ENCODE measurements at regions not wholly inside any gene's neighbourhood (a gene's known extent, or its start where the extent isn't known, plus 50 kb on each side); places are given as distances from the start of the nearest gene placed in this dataset.

DNA sequence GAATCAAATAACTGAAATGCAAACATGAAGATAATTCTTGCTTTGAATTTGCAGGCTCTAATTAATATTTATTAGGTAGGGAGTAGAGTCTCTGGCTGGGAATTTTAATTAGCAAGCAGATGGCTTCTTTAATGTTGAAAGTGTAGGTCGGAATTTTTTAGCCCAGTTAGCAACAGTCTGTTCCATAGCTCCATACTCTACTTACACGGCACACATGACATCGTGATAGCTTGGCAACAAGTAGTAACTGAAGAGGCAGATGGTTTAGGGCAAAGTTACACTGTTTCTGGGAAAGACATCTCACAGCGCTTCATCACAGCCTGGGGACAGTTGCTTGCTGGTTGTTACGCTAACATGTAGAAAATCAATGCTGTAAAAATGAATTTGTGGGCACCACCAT lies 710.7 kb downstream of the GALC start:
- H3F3A ChIP-seq (ENCODE audit: insufficient read depth, low read depth) = no peaks in the 10 kb centered on the region
- no peak overlapping the region for H3K4me2 ChIP-seq
- H3K4me3 ChIP-seq = no peak overlapping the region
- no TSS peak for BruUV-seq (replicated peaks)
- H2AFZ ChIP-seq = no peak overlapping the region
- TF ChIP-seq EZH2 (IDR thresholded peaks at IDR 0.05; ENCODE audit: low read depth) = no peak
- TF ChIP-seq, protein P1, sequence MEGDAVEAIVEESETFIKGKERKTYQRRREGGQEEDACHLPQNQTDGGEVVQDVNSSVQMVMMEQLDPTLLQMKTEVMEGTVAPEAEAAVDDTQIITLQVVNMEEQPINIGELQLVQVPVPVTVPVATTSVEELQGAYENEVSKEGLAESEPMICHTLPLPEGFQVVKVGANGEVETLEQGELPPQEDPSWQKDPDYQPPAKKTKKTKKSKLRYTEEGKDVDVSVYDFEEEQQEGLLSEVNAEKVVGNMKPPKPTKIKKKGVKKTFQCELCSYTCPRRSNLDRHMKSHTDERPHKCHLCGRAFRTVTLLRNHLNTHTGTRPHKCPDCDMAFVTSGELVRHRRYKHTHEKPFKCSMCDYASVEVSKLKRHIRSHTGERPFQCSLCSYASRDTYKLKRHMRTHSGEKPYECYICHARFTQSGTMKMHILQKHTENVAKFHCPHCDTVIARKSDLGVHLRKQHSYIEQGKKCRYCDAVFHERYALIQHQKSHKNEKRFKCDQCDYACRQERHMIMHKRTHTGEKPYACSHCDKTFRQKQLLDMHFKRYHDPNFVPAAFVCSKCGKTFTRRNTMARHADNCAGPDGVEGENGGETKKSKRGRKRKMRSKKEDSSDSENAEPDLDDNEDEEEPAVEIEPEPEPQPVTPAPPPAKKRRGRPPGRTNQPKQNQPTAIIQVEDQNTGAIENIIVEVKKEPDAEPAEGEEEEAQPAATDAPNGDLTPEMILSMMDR (conservative IDR thresholded peaks at IDR 0.05) = no peak
- DNase-seq = no peak
- H3K36me3 ChIP-seq (ENCODE audit: low read depth) = no peaks in the 10 kb centered on the region
- ChIA-PET POLR2A (ENCODE audit: unreplicated experiment) (no interaction called here), CTCF (no interaction called here)
- no peaks in the 10 kb centered on the region for H3K9me3 ChIP-seq (ENCODE audit: insufficient read depth, low read depth)
- H3K79me2 ChIP-seq (ENCODE audit: low read depth) = no peaks in the 10 kb centered on the region
- H3K9me2 ChIP-seq (ENCODE audit: insufficient read depth) = no peaks in the 10 kb centered on the region
- H3K4me1 ChIP-seq (replicated peaks; ENCODE audit: insufficient read depth) = no peaks in the 10 kb centered on the region
- H3K27ac ChIP-seq = no peak overlapping the region
- H3K27me3 ChIP-seq (ENCODE audit: insufficient read depth, low read depth) = no peaks in the 10 kb centered on the region
- no peaks in the 10 kb centered on the region for H4K20me1 ChIP-seq (ENCODE audit: insufficient read depth)
- intact Hi-C loops (cut with micrococcal nuclease; ENCODE audit: unreplicated experiment) = no loop called here

DNA sequence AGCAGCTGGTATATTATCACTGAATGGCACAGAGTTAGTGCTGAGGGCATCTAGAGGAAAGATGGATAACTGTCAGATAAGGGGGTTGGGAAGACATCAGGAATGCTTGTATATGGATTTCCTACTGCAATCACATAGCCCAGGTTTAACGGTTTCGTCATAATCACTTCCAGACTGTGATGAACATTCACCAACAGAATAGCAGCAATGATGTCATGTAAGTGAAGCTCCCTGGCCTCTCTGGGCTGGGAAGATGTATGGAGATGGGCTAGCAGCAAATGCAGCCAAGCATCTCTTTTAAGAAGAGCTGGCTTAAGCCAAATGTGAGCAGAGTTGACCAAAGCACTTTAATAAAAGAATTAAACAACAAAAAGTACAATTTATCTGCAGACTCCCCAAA lies 714.6 kb downstream of the GALC start:
- Histone ChIP-seq H3K4me2 (no peak overlapping the region), H3K27me3 (ENCODE audit: insufficient read depth, low read depth) (no peaks in the 10 kb centered on the region), H3K36me3 (ENCODE audit: low read depth) (no peaks in the 10 kb centered on the region), H4K20me1 (ENCODE audit: insufficient read depth) (no peaks in the 10 kb centered on the region), H3K4me1 (replicated peaks; ENCODE audit: insufficient read depth) (no peaks in the 10 kb centered on the region), H3K9me2 (ENCODE audit: insufficient read depth) (no peaks in the 10 kb centered on the region), H3K27ac (no peak overlapping the region), H3F3A (ENCODE audit: insufficient read depth, low read depth) (no peaks in the 10 kb centered on the region), H3K4me3 (no peak overlapping the region), H2AFZ (no peak overlapping the region), H3K79me2 (ENCODE audit: low read depth) (no peaks in the 10 kb centered on the region), H3K9me3 (ENCODE audit: insufficient read depth, low read depth) (no peaks in the 10 kb centered on the region)
- no TSS peak for BruUV-seq (replicated peaks)
- intact Hi-C loops (cut with micrococcal nuclease; ENCODE audit: unreplicated experiment) = no loop called here
- ChIA-PET POLR2A (ENCODE audit: unreplicated experiment) (no interaction called here), CTCF (no interaction called here)
- no peak for DNase-seq
- no peak for TF ChIP-seq EZH2 (IDR thresholded peaks at IDR 0.05; ENCODE audit: low read depth)
- TF ChIP-seq, protein P1 (conservative IDR thresholded peaks at IDR 0.05) = no peak

DNA sequence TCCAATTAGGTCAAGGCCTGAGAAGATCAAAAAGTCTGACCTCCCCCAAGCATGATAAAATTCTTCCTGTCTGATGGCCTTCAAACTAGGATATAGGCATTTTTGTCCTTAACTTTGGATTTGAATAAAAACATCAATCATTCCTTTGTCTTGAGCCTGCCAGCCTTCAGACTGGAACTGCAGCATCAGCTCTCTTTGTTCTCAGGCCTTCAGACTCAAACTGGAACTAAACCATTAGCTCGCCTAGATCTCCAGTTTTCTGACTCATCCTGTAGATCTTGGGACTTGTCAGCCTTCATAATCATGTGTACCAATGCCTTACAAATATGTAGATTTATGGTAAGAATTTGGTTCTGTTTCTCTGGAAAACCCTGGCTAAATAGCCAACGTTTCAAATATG lies 721.7 kb downstream of the GALC start:
- no peaks in the 10 kb centered on the region for H3K4me1 ChIP-seq (replicated peaks; ENCODE audit: insufficient read depth)
- no peak overlapping the region for H3K4me2 ChIP-seq
- H3K36me3 ChIP-seq (ENCODE audit: low read depth) = no peaks in the 10 kb centered on the region
- no peak overlapping the region for H3K27ac ChIP-seq
- no peak overlapping the region for H3K4me3 ChIP-seq
- no TSS peak for BruUV-seq (replicated peaks)
- H3K79me2 ChIP-seq (ENCODE audit: low read depth) = no peaks in the 10 kb centered on the region
- no peaks in the 10 kb centered on the region for H3K9me2 ChIP-seq (ENCODE audit: insufficient read depth)
- CTCF ChIA-PET = no interaction called here
- no peaks in the 10 kb centered on the region for H3F3A ChIP-seq (ENCODE audit: insufficient read depth, low read depth)
- H3K27me3 ChIP-seq (ENCODE audit: insufficient read depth, low read depth) = no peaks in the 10 kb centered on the region
- no peaks in the 10 kb centered on the region for H3K9me3 ChIP-seq (ENCODE audit: insufficient read depth, low read depth)
- no peak overlapping the region for H2AFZ ChIP-seq
- no peak for TF ChIP-seq EZH2 (IDR thresholded peaks at IDR 0.05; ENCODE audit: low read depth)
- TF ChIP-seq, protein P1 (conservative IDR thresholded peaks at IDR 0.05) = no peak
- no peak for DNase-seq
- intact Hi-C loops (cut with micrococcal nuclease; ENCODE audit: unreplicated experiment) = no loop called here
- no peaks in the 10 kb centered on the region for H4K20me1 ChIP-seq (ENCODE audit: insufficient read depth)
- POLR2A ChIA-PET (ENCODE audit: unreplicated experiment) = no interaction called here

All from PC-9 (cell line).